Fibroblast of skin of abdomen (primary cell): ENCODE measurements at regions not wholly inside any gene's neighbourhood (a gene's known extent, or its start where the extent isn't known, plus 50 kb on each side); places are given as distances from the start of the nearest gene placed in this dataset.
"Not testable (repeated sequence)": the region's sequence is repeated elsewhere in the genome, so short reads cannot be mapped to it uniquely, and the experiment has no call there.

Source experiments
- DNase-seq: peaks from one replicate; pipeline ENCODE4 v3.0.0-alpha.2; 2013

GRCh38 chr2:207413376-207413907 lies 116.3 kb upstream of the CREB1 start:
- no peak for DNase-seq

- no peak for DNase-seq
Observed at GRCh38 chr2:207416111-207416510, 113.7 kb upstream of the CREB1 start.

GRCh38 chr2:207416900-207417299 lies 112.9 kb upstream of the CREB1 start:
- DNase-seq = no peak

- DNase-seq = no peak
Observed at GRCh38 chr2:207417301-207417718, 112.5 kb upstream of the CREB1 start.

GRCh38 chr2:207418419-207418818 lies 111.3 kb upstream of the CREB1 start:
- no peak for DNase-seq

GRCh38 chr2:207419331-207419730 lies 110.4 kb upstream of the CREB1 start:
- DNase-seq = no peak

GRCh38 chr2:207421671-207422070 lies 108.1 kb upstream of the CREB1 start:
- no peak for DNase-seq

- no peak for DNase-seq
Observed at GRCh38 chr2:207422380-207422779, 107.4 kb upstream of the CREB1 start.

- peak; percentile 95 for DNase-seq
Observed at GRCh38 chr2:207423886-207424285, 105.9 kb upstream of the CREB1 start.

- DNase-seq = peak; percentile 16
Observed at GRCh38 chr2:207427986-207428385, 101.8 kb upstream of the CREB1 start.

GRCh38 chr2:207428573-207428972 lies 101.2 kb upstream of the CREB1 start:
- DNase-seq = no peak

- DNase-seq = peak; percentile 72
Observed at GRCh38 chr2:207432453-207432852, 97.3 kb upstream of the CREB1 start.

GRCh38 chr2:207434306-207434705 lies 95.5 kb upstream of the CREB1 start:
- DNase-seq = no peak

- peak; percentile 51 for DNase-seq
Observed at GRCh38 chr2:207434899-207435465, 94.8 kb upstream of the CREB1 start.

GRCh38 chr2:207437136-207437523 lies 92.6 kb upstream of the CREB1 start:
- no peak for DNase-seq

- DNase-seq = peak; percentile 9
Observed at GRCh38 chr2:207437524-207438143, 92.1 kb upstream of the CREB1 start.

- no peak for DNase-seq
Observed at GRCh38 chr2:207438414-207439126, 91.2 kb upstream of the CREB1 start.

- not testable (repeated sequence) for DNase-seq
Observed at GRCh38 chr2:207439881-207440280, 89.9 kb upstream of the CREB1 start.

- no peak for DNase-seq
Observed at GRCh38 chr2:207444756-207445155, 85.0 kb upstream of the CREB1 start.

GRCh38 chr2:207446653-207447052 lies 83.1 kb upstream of the CREB1 start:
- no peak for DNase-seq

- DNase-seq = peak; percentile 13
Observed at GRCh38 chr2:207448006-207448405, 81.8 kb upstream of the CREB1 start.

- DNase-seq = no peak
Observed at GRCh38 chr2:207449642-207450165, 80.1 kb upstream of the CREB1 start.

GRCh38 chr2:207450186-207450585 lies 79.6 kb upstream of the CREB1 start:
- no peak for DNase-seq

- DNase-seq = no peak
Observed at GRCh38 chr2:207458582-207458981, 71.2 kb upstream of the CREB1 start.
